G401.6 (cell line): ENCODE measurements at regions not wholly inside any gene's neighbourhood (a gene's known extent, or its start where the extent isn't known, plus 50 kb on each side); places are given as distances from the start of the nearest gene placed in this dataset.
"Not testable (repeated sequence)": the region's sequence is repeated elsewhere in the genome, so short reads cannot be mapped to it uniquely, and the experiment has no call there.

ENCODE experiments used
- FAIRE-seq: peaks from 2 replicates; lab custom pipeline; 2012; peaks lifted over from hg19 to GRCh38; lab: Jason Lieb, UNC

DNA sequence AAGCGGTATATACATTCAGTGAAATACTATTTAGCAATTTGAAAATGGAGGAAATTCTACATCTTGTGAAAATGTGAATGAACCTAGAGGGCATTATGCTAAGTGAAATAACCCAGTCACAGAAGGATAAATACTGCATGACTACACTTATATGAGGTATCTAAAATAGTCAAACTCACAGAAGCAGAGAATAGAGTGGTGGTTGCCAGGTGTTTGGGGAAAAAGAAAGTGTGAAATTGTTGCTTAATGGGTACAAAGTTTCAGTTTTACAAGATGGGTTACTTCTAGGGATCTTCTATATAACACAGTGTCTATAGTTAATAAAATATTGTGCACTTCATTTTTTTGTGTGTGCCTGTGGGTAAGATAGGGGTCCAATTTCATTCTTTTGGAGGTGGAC lies 1152.0 kb downstream of the EPHA7 start:
- FAIRE-seq = no peak

- FAIRE-seq = no peak
These were observed 1155.5 kb downstream of the EPHA7 start for GRCh38 chr6:92263864-92264263.

DNA sequence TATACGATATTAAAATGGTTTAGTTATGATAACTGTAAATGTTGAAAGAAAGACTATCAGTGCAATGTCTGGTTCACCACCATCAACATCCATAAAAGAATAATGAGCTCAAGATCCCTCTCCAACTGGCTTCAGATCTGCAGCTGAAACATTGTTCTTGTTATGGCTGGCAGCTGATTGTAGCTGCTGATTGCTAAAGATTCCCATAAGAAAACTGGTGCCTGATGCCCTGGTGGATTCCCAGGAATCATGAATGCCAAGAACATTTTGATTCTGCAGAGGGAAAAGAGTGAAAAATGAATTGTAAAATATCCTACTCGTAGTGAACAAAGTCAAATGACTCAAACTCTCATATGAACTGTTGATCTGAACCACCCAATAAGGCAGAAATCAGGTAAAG lies 1160.2 kb downstream of the EPHA7 start:
- no peak for FAIRE-seq

DNA sequence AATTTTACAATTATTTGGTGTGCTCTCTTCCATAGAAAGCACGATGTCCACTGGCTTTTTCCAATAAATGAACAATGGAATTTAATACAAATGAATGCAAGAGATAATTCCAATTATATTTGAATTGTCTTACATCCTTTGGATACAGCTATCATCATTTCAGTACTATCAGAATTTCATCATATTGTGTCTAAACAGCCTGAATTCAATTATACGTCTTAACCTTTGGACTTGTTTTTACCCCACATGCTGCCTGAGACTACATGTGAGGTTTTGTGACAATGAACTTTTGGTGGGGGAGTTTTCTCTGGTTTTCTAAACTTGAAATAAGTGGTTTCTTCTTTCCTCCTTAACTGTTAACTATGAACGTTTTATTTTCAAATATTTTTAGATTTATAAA lies 1176.0 kb downstream of the EPHA7 start:
- no peak for FAIRE-seq

- FAIRE-seq = no peak
These were observed 1188.1 kb downstream of the EPHA7 start for GRCh38 chr6:92231171-92231701.

DNA sequence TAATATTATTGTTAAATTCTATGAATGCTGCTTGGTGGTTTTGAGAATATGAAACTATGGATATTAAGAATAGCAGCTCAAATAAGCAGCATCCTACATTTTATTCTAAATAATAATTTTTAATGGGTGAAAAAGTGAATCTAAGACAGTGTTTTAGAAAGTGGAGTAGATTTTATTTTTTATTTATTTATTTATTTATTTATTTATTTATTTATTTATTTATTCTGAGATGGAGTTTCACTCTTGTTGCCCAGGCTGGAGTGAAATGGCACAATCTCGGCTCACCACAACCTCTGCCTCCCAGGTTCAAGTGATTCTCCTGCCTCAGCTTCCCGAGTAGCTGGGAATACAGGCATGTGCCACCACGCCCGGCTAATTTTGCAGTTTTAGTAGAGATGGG lies 1199.4 kb downstream of the EPHA7 start:
- not testable (repeated sequence) for FAIRE-seq

- no peak for FAIRE-seq
These were observed 1202.6 kb downstream of the EPHA7 start for GRCh38 chr6:92216717-92217116.

GRCh38 chr6:92201618-92202017 lies 1217.7 kb downstream of the EPHA7 start:
- no peak for FAIRE-seq

GRCh38 chr6:92196325-92196724 lies 1223.0 kb downstream of the EPHA7 start:
- no peak for FAIRE-seq

DNA sequence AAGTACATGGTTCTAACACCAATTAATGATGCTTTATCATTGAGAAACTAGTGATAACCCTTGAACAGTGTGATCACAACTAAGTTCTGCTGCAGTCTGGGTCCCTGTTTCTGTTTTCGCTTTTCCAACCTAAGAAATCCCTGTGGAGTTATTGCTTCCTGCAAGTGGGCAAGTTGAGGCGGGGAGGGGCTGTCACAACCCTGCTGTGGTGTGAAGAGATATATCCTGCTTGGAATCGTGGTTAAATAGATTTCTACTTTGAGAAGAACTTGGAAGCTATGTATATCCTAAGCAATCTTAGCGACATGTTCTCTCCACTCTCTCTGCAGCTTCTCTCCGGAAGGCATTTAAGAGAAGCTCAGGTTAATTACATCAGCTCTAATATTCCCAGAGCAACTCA lies 1223.6 kb downstream of the EPHA7 start:
- no peak for FAIRE-seq

GRCh38 chr6:92188016-92188415 lies 1231.3 kb downstream of the EPHA7 start:
- FAIRE-seq = no peak

GRCh38 chr6:92184933-92185332 lies 1234.4 kb downstream of the EPHA7 start:
- no peak for FAIRE-seq

- FAIRE-seq = no peak
These were observed 1238.0 kb downstream of the EPHA7 start for GRCh38 chr6:92181347-92181746.

GRCh38 chr6:92180090-92180489 lies 1239.3 kb downstream of the EPHA7 start:
- FAIRE-seq = no peak

DNA sequence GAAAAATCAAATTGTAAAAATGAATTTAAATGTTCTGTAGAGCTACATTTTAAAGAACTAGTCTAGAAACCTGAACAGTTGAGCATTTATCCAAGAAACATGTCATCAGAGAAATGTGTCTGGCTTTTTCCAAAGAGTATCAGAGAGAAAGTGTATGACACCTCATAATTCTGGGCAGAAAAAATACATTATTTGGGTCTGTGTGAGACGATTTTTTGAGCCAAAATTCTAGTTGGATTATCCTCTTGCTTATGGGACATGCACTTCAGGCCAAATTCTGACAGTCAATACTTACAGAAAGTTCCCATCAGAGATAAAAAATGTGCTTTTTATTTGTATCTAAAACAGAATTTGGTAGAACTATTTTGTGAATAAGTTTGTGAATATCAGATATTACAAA lies 1242.7 kb downstream of the EPHA7 start:
- FAIRE-seq = no peak

- FAIRE-seq = no peak
These were observed 1244.8 kb downstream of the EPHA7 start for GRCh38 chr6:92174398-92175073.

- FAIRE-seq = no peak
These were observed 1249.9 kb downstream of the EPHA7 start for GRCh38 chr6:92169506-92169905.

- FAIRE-seq = no peak
These were observed 1252.7 kb downstream of the EPHA7 start for GRCh38 chr6:92166666-92167065.

DNA sequence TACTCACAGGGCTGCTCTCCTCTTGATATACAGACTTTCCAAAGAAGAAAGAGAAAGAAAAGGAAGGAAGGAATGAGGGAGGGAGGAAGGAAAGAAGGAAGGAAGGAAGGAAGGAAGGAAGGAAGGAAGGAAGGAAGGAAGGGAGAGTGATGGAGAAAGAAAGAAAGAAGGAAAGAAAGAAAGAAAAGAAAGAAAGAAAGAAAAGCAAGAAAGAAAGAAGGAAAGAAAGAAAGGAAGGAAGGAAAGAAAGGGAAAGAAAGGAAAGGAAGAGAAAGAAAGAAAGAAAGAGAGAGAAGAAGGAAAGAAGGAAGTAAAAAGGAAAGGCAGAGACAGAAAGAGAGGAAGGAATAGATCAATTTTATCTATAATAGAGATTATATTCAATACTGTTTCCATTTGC lies 1257.4 kb downstream of the EPHA7 start:
- no peak for FAIRE-seq

- no peak for FAIRE-seq
These were observed 1259.1 kb downstream of the EPHA7 start for GRCh38 chr6:92160226-92160625.

DNA sequence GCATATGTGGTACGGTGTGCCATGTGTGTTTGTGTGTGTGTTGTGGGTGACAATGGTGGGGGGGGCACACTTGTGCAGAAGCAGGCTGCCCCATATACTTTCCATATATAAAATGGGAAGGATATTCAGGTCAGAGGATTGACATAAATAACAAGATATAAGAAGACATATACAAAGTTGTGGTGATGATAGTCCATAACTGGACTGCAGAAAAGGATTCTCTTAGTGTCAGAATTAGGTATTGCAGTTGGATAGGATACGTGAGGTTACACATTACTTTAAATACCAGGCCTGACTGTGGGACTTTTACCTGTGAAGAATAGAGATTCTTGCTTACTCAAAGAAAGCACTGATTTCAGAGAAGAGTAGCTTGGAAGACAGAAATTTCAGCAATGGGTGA lies 1260.3 kb downstream of the EPHA7 start:
- no peak for FAIRE-seq

GRCh38 chr6:92150553-92150952 lies 1268.8 kb downstream of the EPHA7 start:
- no peak for FAIRE-seq

GRCh38 chr6:92147246-92147645 lies 1272.1 kb downstream of the EPHA7 start:
- FAIRE-seq = no peak

GRCh38 chr6:92139601-92140000 lies 1279.8 kb downstream of the EPHA7 start:
- FAIRE-seq = no peak

- no peak for FAIRE-seq
These were observed 1286.4 kb downstream of the EPHA7 start for GRCh38 chr6:92132957-92133356.
